ENCODE measurements at regions not wholly inside any gene's neighbourhood (a gene's known extent, or its start where the extent isn't known, plus 50 kb on each side); places are given as distances from the start of the nearest gene placed in this dataset.
A peak's percentile ranks its signal among the peaks of the same experiment; 100 is the strongest.

GRCh38 chr16:72246423-72246822 is 74.5 kb upstream of the PMFBP1 start:
- Histone ChIP-seq H3K36me3 (ENCODE audit: insufficient read depth) (no peaks in the 10 kb centered on the region), H3K9ac (no peak overlapping the region), H2AFZ (ENCODE audit: low read depth) (no peak overlapping the region), H3K27ac (no peak overlapping the region), H4K20me1 (ENCODE audit: insufficient read depth) (no peaks in the 10 kb centered on the region), H3K4me3 (IDR thresholded peaks at IDR 0.05; ENCODE audit: insufficient read depth, low read depth, low read length) (no peak overlapping the region), H3K4me1 (ENCODE audit: low read depth, poor library complexity, severe bottlenecking) (no peaks in the 10 kb centered on the region), H3K79me2 (ENCODE audit: insufficient read depth, low read depth) (no peaks in the 10 kb centered on the region), H3K4me2 (no peak overlapping the region), H3K27me3 (ENCODE audit: insufficient read depth, low read depth) (no peaks in the 10 kb centered on the region)
- no peak for TF ChIP-seq CTCF (conservative IDR thresholded peaks at IDR 0.05; ENCODE audit: low read depth, low read length)

- Histone ChIP-seq H3K4me2 (no peak overlapping the region), H2AFZ (ENCODE audit: low read depth) (no peak overlapping the region), H3K36me3 (ENCODE audit: insufficient read depth) (no peaks in the 10 kb centered on the region), H3K79me2 (ENCODE audit: insufficient read depth, low read depth) (no peaks in the 10 kb centered on the region), H3K27ac (no peak overlapping the region), H4K20me1 (ENCODE audit: insufficient read depth) (no peaks in the 10 kb centered on the region), H3K27me3 (ENCODE audit: insufficient read depth, low read depth) (no peaks in the 10 kb centered on the region), H3K4me1 (ENCODE audit: low read depth, poor library complexity, severe bottlenecking) (peaks cover 4% of the 10 kb centered on the region), H3K4me3 (IDR thresholded peaks at IDR 0.05; ENCODE audit: insufficient read depth, low read depth, low read length) (no peak overlapping the region), H3K9ac (no peak overlapping the region)
- no peak for TF ChIP-seq CTCF (conservative IDR thresholded peaks at IDR 0.05; ENCODE audit: low read depth, low read length)
Observed at GRCh38 chr16:72244853-72245252, 72.9 kb upstream of the PMFBP1 start.

GRCh38 chr16:72243621-72244020 is 71.7 kb upstream of the PMFBP1 start:
- TF ChIP-seq CTCF (conservative IDR thresholded peaks at IDR 0.05; ENCODE audit: low read depth, low read length) = no peak
- no peaks in the 10 kb centered on the region for H3K79me2 ChIP-seq (ENCODE audit: insufficient read depth, low read depth)
- H2AFZ ChIP-seq (ENCODE audit: low read depth) = no peak overlapping the region
- H3K4me2 ChIP-seq = no peak overlapping the region
- H3K36me3 ChIP-seq (ENCODE audit: insufficient read depth) = no peaks in the 10 kb centered on the region
- H3K27ac ChIP-seq = no peak overlapping the region
- H3K9ac ChIP-seq = no peak overlapping the region
- no peaks in the 10 kb centered on the region for H4K20me1 ChIP-seq (ENCODE audit: insufficient read depth)
- no peak overlapping the region for H3K4me3 ChIP-seq (IDR thresholded peaks at IDR 0.05; ENCODE audit: insufficient read depth, low read depth, low read length)
- no peaks in the 10 kb centered on the region for H3K27me3 ChIP-seq (ENCODE audit: insufficient read depth, low read depth)
- peaks cover 4% of the 10 kb centered on the region for H3K4me1 ChIP-seq (ENCODE audit: low read depth, poor library complexity, severe bottlenecking)

- H3K36me3 ChIP-seq (ENCODE audit: insufficient read depth) = no peaks in the 10 kb centered on the region
- no peak overlapping the region for H3K4me3 ChIP-seq (IDR thresholded peaks at IDR 0.05; ENCODE audit: insufficient read depth, low read depth, low read length)
- no peak for TF ChIP-seq CTCF (conservative IDR thresholded peaks at IDR 0.05; ENCODE audit: low read depth, low read length)
- no peak overlapping the region for H3K4me2 ChIP-seq
- peaks cover 4% of the 10 kb centered on the region for H3K4me1 ChIP-seq (ENCODE audit: low read depth, poor library complexity, severe bottlenecking)
- no peaks in the 10 kb centered on the region for H3K27me3 ChIP-seq (ENCODE audit: insufficient read depth, low read depth)
- H3K27ac ChIP-seq = no peak overlapping the region
- no peak overlapping the region for H2AFZ ChIP-seq (ENCODE audit: low read depth)
- H4K20me1 ChIP-seq (ENCODE audit: insufficient read depth) = no peaks in the 10 kb centered on the region
- H3K9ac ChIP-seq = no peak overlapping the region
- H3K79me2 ChIP-seq (ENCODE audit: insufficient read depth, low read depth) = no peaks in the 10 kb centered on the region
Observed at GRCh38 chr16:72242757-72243156, 70.8 kb upstream of the PMFBP1 start.

- no peaks in the 10 kb centered on the region for H3K27me3 ChIP-seq (ENCODE audit: insufficient read depth, low read depth)
- H2AFZ ChIP-seq (ENCODE audit: low read depth) = no peak overlapping the region
- no peaks in the 10 kb centered on the region for H3K79me2 ChIP-seq (ENCODE audit: insufficient read depth, low read depth)
- no peak overlapping the region for H3K27ac ChIP-seq
- no peak overlapping the region for H3K4me3 ChIP-seq (IDR thresholded peaks at IDR 0.05; ENCODE audit: insufficient read depth, low read depth, low read length)
- H3K9ac ChIP-seq = no peak overlapping the region
- H3K4me2 ChIP-seq = no peak overlapping the region
- peaks cover 4% of the 10 kb centered on the region for H3K4me1 ChIP-seq (ENCODE audit: low read depth, poor library complexity, severe bottlenecking)
- H4K20me1 ChIP-seq (ENCODE audit: insufficient read depth) = no peaks in the 10 kb centered on the region
- H3K36me3 ChIP-seq (ENCODE audit: insufficient read depth) = no peaks in the 10 kb centered on the region
- peak; percentile 69 for TF ChIP-seq CTCF (conservative IDR thresholded peaks at IDR 0.05; ENCODE audit: low read depth, low read length)
Observed at GRCh38 chr16:72241930-72242329, 70.0 kb upstream of the PMFBP1 start.
